ENCODE measurements at regions not wholly inside any gene's neighbourhood (a gene's known extent, or its start where the extent isn't known, plus 50 kb on each side); places are given as distances from the start of the nearest gene placed in this dataset.

DNA sequence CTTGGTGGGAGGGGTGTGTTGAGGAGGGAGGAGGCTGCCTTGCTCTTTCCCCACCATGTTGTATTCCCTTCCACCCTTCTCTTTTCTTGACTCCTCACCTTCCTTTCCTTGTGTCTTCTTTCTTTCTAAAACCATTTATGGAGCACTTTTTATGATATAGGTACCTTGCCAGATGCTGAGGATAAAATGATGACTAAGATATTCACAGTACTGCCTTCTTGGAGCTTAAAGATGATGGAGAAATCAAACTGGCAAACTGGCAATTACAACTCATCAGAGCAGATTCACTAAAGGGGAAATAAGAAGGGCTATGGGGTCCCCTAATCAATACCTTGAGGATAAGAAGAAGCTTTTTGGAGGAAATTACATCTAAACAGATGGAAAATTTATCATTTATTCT is 273.2 kb upstream of the MEF2C start:
- H3K27me3 ChIP-seq (ENCODE audit: control insufficient read depth, insufficient read depth, low read length) = no peaks in the 10 kb centered on the region
- no peak overlapping the region for H3K4me3 ChIP-seq (ENCODE audit: low read depth in 2 of 2, low read length in 2 of 2)
- in situ Hi-C loops (cut with HindIII; ENCODE audit: low pct_unique_long_range_greater_than_20kb, low sequenced_read_pairs) = no loop called here
- no TSS peak for BruUV-seq (replicated peaks)
- intact Hi-C loops (cut with micrococcal nuclease; ENCODE audit: unreplicated experiment) = no loop called here
- no peaks in the 10 kb centered on the region for H3K36me3 ChIP-seq (ENCODE audit: control insufficient read depth, insufficient read depth, low read length)
- ChIA-PET POLR2A (no interaction called here), CTCF (no interaction called here)
- ATAC-seq (no peak), DNase-seq (ENCODE audit: low read depth, low spot score) (no peak)
- no peaks in the 10 kb centered on the region for H3K4me1 ChIP-seq (ENCODE audit: control insufficient read depth, insufficient read depth, low read length)
- TF ChIP-seq, protein P1, sequence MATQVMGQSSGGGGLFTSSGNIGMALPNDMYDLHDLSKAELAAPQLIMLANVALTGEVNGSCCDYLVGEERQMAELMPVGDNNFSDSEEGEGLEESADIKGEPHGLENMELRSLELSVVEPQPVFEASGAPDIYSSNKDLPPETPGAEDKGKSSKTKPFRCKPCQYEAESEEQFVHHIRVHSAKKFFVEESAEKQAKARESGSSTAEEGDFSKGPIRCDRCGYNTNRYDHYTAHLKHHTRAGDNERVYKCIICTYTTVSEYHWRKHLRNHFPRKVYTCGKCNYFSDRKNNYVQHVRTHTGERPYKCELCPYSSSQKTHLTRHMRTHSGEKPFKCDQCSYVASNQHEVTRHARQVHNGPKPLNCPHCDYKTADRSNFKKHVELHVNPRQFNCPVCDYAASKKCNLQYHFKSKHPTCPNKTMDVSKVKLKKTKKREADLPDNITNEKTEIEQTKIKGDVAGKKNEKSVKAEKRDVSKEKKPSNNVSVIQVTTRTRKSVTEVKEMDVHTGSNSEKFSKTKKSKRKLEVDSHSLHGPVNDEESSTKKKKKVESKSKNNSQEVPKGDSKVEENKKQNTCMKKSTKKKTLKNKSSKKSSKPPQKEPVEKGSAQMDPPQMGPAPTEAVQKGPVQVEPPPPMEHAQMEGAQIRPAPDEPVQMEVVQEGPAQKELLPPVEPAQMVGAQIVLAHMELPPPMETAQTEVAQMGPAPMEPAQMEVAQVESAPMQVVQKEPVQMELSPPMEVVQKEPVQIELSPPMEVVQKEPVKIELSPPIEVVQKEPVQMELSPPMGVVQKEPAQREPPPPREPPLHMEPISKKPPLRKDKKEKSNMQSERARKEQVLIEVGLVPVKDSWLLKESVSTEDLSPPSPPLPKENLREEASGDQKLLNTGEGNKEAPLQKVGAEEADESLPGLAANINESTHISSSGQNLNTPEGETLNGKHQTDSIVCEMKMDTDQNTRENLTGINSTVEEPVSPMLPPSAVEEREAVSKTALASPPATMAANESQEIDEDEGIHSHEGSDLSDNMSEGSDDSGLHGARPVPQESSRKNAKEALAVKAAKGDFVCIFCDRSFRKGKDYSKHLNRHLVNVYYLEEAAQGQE (IDR thresholded peaks at IDR 0.05; ENCODE audit: insufficient read depth in 1 of 2, low read depth in 2 of 2, low read length in 1 of 2) = no peak
- TF ChIP-seq SIN3A (IDR thresholded peaks at IDR 0.05; ENCODE audit: borderline replicate concordance, insufficient read depth, low read depth, low read length) (no peak), POLR2AphosphoS5 (IDR thresholded peaks at IDR 0.05; ENCODE audit: low read depth, low read length) (no peak), TCF7L2 (IDR thresholded peaks at IDR 0.05; ENCODE audit: low read depth, low read length) (no peak)
- TF ChIP-seq, protein P2, sequence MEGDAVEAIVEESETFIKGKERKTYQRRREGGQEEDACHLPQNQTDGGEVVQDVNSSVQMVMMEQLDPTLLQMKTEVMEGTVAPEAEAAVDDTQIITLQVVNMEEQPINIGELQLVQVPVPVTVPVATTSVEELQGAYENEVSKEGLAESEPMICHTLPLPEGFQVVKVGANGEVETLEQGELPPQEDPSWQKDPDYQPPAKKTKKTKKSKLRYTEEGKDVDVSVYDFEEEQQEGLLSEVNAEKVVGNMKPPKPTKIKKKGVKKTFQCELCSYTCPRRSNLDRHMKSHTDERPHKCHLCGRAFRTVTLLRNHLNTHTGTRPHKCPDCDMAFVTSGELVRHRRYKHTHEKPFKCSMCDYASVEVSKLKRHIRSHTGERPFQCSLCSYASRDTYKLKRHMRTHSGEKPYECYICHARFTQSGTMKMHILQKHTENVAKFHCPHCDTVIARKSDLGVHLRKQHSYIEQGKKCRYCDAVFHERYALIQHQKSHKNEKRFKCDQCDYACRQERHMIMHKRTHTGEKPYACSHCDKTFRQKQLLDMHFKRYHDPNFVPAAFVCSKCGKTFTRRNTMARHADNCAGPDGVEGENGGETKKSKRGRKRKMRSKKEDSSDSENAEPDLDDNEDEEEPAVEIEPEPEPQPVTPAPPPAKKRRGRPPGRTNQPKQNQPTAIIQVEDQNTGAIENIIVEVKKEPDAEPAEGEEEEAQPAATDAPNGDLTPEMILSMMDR (IDR thresholded peaks at IDR 0.05) = no peak
- H3K9me3 ChIP-seq (ENCODE audit: control insufficient read depth, insufficient read depth, low read depth, low read length) = no peaks in the 10 kb centered on the region
- no peak overlapping the region for H3K27ac ChIP-seq (ENCODE audit: low read length)

- intact Hi-C loops (cut with micrococcal nuclease; ENCODE audit: unreplicated experiment) (no loop called here), in situ Hi-C loops (cut with HindIII; ENCODE audit: low pct_unique_long_range_greater_than_20kb, low sequenced_read_pairs) (no loop called here)
- TF ChIP-seq, protein P2 (IDR thresholded peaks at IDR 0.05) = no peak
- TF ChIP-seq SIN3A (IDR thresholded peaks at IDR 0.05; ENCODE audit: borderline replicate concordance, insufficient read depth, low read depth, low read length) = no peak
- TF ChIP-seq POLR2AphosphoS5 (IDR thresholded peaks at IDR 0.05; ENCODE audit: low read depth, low read length) = no peak
- TF ChIP-seq, protein P1 (IDR thresholded peaks at IDR 0.05; ENCODE audit: insufficient read depth in 1 of 2, low read depth in 2 of 2, low read length in 1 of 2) = no peak
- TF ChIP-seq TCF7L2 (IDR thresholded peaks at IDR 0.05; ENCODE audit: low read depth, low read length) = no peak
- Histone ChIP-seq H3K27me3 (ENCODE audit: control insufficient read depth, insufficient read depth, low read length) (no peaks in the 10 kb centered on the region; the same call in 1 of the 2 replicates), H3K9me3 (ENCODE audit: control insufficient read depth, insufficient read depth, low read depth, low read length) (no peaks in the 10 kb centered on the region), H3K27ac (ENCODE audit: low read length) (no peak overlapping the region), H3K36me3 (ENCODE audit: control insufficient read depth, insufficient read depth, low read length) (no peaks in the 10 kb centered on the region), H3K4me1 (ENCODE audit: control insufficient read depth, insufficient read depth, low read length) (no peaks in the 10 kb centered on the region), H3K4me3 (ENCODE audit: low read depth in 2 of 2, low read length in 2 of 2) (no peak overlapping the region)
- ChIA-PET CTCF (no interaction called here), POLR2A (no interaction called here)
- BruUV-seq (replicated peaks) = no TSS peak
- ATAC-seq = no peak
- DNase-seq (ENCODE audit: low read depth, low spot score) = no peak
Measured at GRCh38 chr5:89147031-89147430, 264.0 kb upstream of the MEF2C start.
